Karpas-422 (cell line): ENCODE measurements at regions not wholly inside any gene's neighbourhood (a gene's known extent, or its start where the extent isn't known, plus 50 kb on each side); places are given as distances from the start of the nearest gene placed in this dataset.
"Not testable (repeated sequence)": the region's sequence is repeated elsewhere in the genome, so short reads cannot be mapped to it uniquely, and the experiment has no call there.

ENCODE experiments used
- DNase-seq: peaks from one replicate; pipeline ENCODE4 v3.0.0-alpha.2; 2015
- H2AFZ ChIP-seq: fragments of 200-600 bp; sonication (generic); 2 replicates; pipeline ENCODE4 v1.6.1; 2014; ENCODE audit warnings: antibody characterized with exemption, low read length, mixed read lengths
- H3K27ac ChIP-seq: fragments of 200-600 bp; sonication (generic); 2 replicates; pipeline ENCODE4 v1.5.1; 2014; ENCODE audit warnings: mild to moderate bottlenecking, low read length, moderate library complexity
- H3K27me3 ChIP-seq: fragments of 200-600 bp; sonication (generic); 2 replicates; pipeline ENCODE4 v1.6.1; 2014; ENCODE audit warnings: low read length, mixed read lengths
- H3K36me3 ChIP-seq: fragments of 200-600 bp; sonication (generic); 2 replicates; pipeline ENCODE4 v1.6.1; 2014; ENCODE audit warnings: low read length, mixed read lengths; ENCODE audit not compliant: insufficient read depth
- H3K4me1 ChIP-seq: fragments of 200-600 bp; sonication (generic); 2 replicates; pipeline ENCODE4 v1.6.1; 2014; ENCODE audit warnings: mild to moderate bottlenecking, low read length, mixed read lengths
- H3K4me2 ChIP-seq: fragments of 200-600 bp; sonication (generic); 2 replicates; pipeline ENCODE4 v1.6.1; 2014; ENCODE audit warnings: low read length, low read depth, mild to moderate bottlenecking; ENCODE audit not compliant: poor library complexity, severe bottlenecking
- H3K4me3 ChIP-seq: fragments of 200-600 bp; sonication (generic); 2 replicates; pipeline ENCODE4 v1.5.1; 2014; ENCODE audit warnings: mild to moderate bottlenecking, antibody characterized with exemption, low read length, mixed read lengths
- H3K79me2 ChIP-seq: fragments of 200-600 bp; sonication (generic); 2 replicates; pipeline ENCODE4 v1.6.1; 2014; ENCODE audit warnings: mild to moderate bottlenecking, low read length, mixed read lengths
- H3K9ac ChIP-seq: fragments of 200-600 bp; sonication (generic); 2 replicates; pipeline ENCODE4 v1.6.0; 2014; ENCODE audit warnings: low read length
- H3K9me2 ChIP-seq: fragments of 200-600 bp; sonication (generic), shearing (Covaris generic); replicated peaks from 2 replicates; pipeline ENCODE4 v1.6.0; 2014; ENCODE audit warnings: mild to moderate bottlenecking, low read length, moderate library complexity; ENCODE audit not compliant: insufficient read depth
- H3K9me3 ChIP-seq: fragments of 300-700, 200-600 bp; sonication (generic); 2 replicates; pipeline ENCODE4 v1.6.1; 2014; ENCODE audit warnings: low read length, mixed read lengths
- H4K20me1 ChIP-seq: fragments of 200-600 bp; sonication (generic); 2 replicates; pipeline ENCODE4 v1.6.1; 2014; ENCODE audit warnings: mild to moderate bottlenecking, antibody characterized with exemption, low read length, low read depth; ENCODE audit not compliant: insufficient read depth

DNA sequence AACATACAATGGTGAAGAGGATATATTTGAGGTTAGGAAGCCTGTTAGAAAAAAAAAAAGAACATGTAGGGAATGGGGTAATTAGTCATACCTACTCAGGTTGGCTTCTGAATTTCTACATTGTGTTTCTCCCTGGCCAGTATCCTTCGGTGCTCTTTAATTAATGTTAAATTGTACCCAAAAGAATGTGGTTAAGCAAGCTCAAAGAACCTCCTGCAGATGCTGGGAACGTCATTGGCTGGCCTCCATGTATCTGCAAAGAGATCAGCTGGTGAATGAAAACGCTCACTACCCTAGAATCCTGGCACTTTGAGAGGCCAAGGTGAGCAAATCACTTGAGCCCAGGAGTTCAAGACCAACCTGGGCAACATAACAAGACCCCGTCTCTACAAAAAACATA lies 942.3 kb upstream of the PRKX start:
- Histone ChIP-seq H3K4me3 (no peak overlapping the region), H3K4me2 (no peak overlapping the region)

DNA sequence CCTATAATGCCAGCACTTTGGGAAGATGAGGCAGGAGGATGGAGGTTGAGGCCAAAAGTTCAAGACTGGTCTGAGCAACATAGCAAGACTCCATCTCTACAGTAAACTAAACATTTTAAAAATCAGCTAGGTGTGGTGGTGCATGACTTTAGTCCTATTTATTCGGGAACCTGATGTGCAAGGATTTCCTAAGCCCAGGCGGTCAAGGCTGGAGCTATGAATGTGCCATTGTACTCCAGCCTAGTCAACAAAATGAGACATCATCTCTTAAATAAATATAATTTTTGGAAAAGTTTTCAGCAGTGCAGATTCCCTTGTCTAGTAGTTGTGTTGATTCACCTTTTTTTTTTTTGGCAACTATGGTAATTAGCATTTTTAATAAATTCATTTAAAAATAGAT lies 928.7 kb upstream of the PRKX start:
- no peaks in the 10 kb centered on the region for H3K79me2 ChIP-seq
- no peaks in the 10 kb centered on the region for H3K36me3 ChIP-seq
- no peak overlapping the region for H3K27ac ChIP-seq
- H3K9me3 ChIP-seq: no peaks in the 10 kb centered on the region
- no peak for DNase-seq
- H3K4me3 ChIP-seq: no peak overlapping the region
- no peaks in the 10 kb centered on the region for H3K27me3 ChIP-seq
- H3K9me2 ChIP-seq: no peaks in the 10 kb centered on the region
- H4K20me1 ChIP-seq: no peaks in the 10 kb centered on the region
- no peak overlapping the region for H2AFZ ChIP-seq
- H3K4me1 ChIP-seq: no peaks in the 10 kb centered on the region
- no peak overlapping the region for H3K4me2 ChIP-seq
- H3K9ac ChIP-seq: no peak overlapping the region

More for the DNA sequence above, 942.3 kb upstream of the PRKX start:
- Histone ChIP-seq H3K9me3 (no peaks in the 10 kb centered on the region), H2AFZ (no peak overlapping the region), H3K9ac (no peak overlapping the region), H3K27ac (no peak overlapping the region), H3K36me3 (no peaks in the 10 kb centered on the region), H3K4me1 (no peaks in the 10 kb centered on the region), H3K79me2 (no peaks in the 10 kb centered on the region), H3K9me2 (no peaks in the 10 kb centered on the region), H3K27me3 (no peaks in the 10 kb centered on the region), H4K20me1 (no peaks in the 10 kb centered on the region)
- no peak for DNase-seq

DNA sequence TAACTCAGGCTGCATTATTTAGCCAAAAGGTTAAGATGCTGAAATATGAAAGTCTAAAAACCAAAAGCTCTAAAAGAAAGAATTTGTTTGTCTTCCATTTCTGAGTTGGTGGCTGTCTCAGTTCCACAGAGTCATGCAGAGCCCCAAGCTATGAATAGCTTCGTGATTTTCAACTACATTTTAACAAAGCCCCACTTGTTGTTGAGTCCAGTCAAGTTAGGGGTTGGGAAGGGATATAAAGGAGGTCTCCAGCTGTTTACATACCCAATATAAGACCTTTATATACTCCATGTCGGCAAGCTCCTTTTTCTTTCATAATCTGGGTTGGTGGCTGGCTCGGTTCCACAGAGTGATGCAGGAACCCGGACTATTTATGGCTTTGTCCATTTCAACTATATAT lies 924.6 kb upstream of the PRKX start:
- no peak for DNase-seq
- no peak overlapping the region for H3K4me3 ChIP-seq
- H3K36me3 ChIP-seq: no peaks in the 10 kb centered on the region
- no peaks in the 10 kb centered on the region for H3K9me2 ChIP-seq
- H3K9me3 ChIP-seq: no peaks in the 10 kb centered on the region
- no peak overlapping the region for H3K4me2 ChIP-seq
- no peaks in the 10 kb centered on the region for H4K20me1 ChIP-seq
- H3K9ac ChIP-seq: no peak overlapping the region
- no peaks in the 10 kb centered on the region for H3K27me3 ChIP-seq
- H3K79me2 ChIP-seq: no peaks in the 10 kb centered on the region
- H3K27ac ChIP-seq: no peak overlapping the region
- no peaks in the 10 kb centered on the region for H3K4me1 ChIP-seq
- no peak overlapping the region for H2AFZ ChIP-seq

DNA sequence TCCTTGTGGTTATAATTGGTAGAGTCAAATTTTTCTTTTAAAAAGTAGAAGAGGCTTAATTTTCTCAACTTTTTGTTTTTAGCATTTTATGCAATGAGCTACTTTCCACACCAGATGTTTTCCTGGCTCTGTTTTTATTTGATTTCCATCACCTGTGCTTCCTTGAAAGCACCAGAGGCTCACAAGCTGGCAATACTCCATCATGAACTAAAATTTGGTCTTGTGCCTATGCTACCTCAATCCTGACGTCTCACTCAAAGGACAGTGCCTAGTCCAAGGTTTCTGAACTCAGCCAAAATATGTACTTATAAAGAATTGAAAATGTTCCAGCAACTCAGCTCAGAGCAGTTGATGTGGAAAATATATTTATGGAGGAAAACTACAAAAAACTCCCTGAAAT lies 914.0 kb upstream of the PRKX start:
- Histone ChIP-seq H3K27ac (no peak overlapping the region), H3K9me2 (no peaks in the 10 kb centered on the region), H4K20me1 (no peaks in the 10 kb centered on the region), H3K36me3 (no peaks in the 10 kb centered on the region), H3K4me1 (no peaks in the 10 kb centered on the region), H3K9ac (no peak overlapping the region), H3K9me3 (no peaks in the 10 kb centered on the region), H3K4me3 (no peak overlapping the region), H2AFZ (no peak overlapping the region), H3K4me2 (no peak overlapping the region), H3K27me3 (no peaks in the 10 kb centered on the region), H3K79me2 (no peaks in the 10 kb centered on the region)
- no peak for DNase-seq

DNA sequence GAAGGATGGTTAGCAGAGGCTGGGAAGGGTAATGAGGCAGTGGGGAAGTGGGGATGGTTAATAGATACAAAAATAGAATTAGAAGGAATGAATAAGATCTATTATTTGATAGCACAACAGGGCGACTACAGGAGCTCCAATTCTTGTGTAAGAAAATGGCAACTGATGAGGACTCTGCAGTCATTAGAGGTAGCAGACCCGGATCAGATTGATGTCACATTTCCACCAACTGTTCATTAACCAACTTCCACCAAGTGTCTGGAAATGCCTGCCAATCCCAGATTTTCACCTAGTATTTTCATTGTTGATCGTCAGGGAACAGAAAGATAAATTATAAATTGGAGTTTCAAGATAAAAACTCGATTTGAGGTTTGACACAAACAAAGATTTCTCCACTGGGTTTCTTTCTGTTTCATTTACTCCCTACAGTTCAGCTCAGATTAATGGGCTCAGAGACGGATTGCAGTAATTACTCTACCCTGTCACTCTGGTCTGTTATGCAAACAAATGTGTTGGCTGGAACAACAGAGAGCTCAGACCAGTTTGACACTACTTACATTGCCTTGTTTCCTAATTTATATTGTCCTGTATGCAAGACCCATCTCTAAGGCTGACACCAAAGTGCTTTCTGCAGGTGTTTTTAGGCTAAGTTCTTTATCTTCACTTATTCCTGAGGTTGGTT lies 909.2 kb upstream of the PRKX start:
- no peak for DNase-seq
- Histone ChIP-seq H3K9me3 (no peaks in the 10 kb centered on the region), H3K9ac (no peak overlapping the region), H3K27ac (no peak overlapping the region), H3K9me2 (no peaks in the 10 kb centered on the region), H3K4me1 (no peaks in the 10 kb centered on the region), H3K4me3 (no peak overlapping the region), H2AFZ (no peak overlapping the region), H3K36me3 (no peaks in the 10 kb centered on the region), H3K4me2 (no peak overlapping the region), H3K79me2 (no peaks in the 10 kb centered on the region), H4K20me1 (no peaks in the 10 kb centered on the region), H3K27me3 (no peaks in the 10 kb centered on the region)

DNA sequence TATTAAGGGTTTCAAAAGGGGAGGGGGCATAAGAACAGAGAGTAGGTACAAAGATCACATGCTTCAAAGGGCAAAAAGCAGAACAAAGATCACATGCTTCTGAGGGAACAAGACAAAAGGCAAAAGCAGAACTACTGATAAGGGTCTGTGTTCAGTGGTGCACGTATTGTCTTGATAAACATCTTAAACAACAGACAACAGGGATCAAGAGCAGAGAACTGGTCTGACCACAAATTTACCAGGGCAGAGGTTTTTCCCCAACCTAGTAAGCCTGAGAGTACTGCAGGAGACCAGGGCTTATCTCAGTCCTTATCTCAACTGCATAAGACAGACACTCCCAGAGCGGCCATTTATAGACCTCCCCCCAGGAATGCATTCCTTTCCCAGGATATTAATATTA lies 900.2 kb upstream of the PRKX start:
- H3K9me2 ChIP-seq, H3K36me3 ChIP-seq, H3K27ac ChIP-seq, H3K4me2 ChIP-seq, H3K79me2 ChIP-seq, H3K4me1 ChIP-seq, DNase-seq, H3K4me3 ChIP-seq, H4K20me1 ChIP-seq, H3K27me3 ChIP-seq, H3K9ac ChIP-seq, H2AFZ ChIP-seq, H3K9me3 ChIP-seq: not testable (repeated sequence)

DNA sequence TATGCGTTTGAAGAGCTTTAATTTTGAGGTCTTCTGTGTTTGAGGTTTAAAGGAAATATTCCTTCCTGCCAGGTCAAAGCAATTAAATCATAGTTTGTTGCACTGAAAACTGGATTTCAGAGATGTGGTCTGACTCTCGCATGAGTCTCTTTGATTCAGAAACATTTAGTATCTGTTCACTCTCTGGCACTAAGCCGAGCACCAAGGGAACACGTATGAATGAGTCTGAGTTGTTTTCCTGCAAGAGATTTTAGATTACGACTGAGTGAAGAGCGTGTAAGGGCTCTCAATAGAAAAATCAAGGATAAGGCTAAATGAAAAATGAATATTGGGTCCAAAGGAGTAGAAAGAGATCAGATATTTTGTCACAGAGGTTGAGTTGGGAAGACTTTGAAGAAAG lies 875.4 kb upstream of the PRKX start:
- no peak overlapping the region for H3K4me3 ChIP-seq
- H3K4me2 ChIP-seq: no peak overlapping the region
- DNase-seq: no peak
- H4K20me1 ChIP-seq: no peaks in the 10 kb centered on the region
- no peak overlapping the region for H3K27ac ChIP-seq
- H3K27me3 ChIP-seq: no peaks in the 10 kb centered on the region
- H2AFZ ChIP-seq: no peak overlapping the region
- no peaks in the 10 kb centered on the region for H3K4me1 ChIP-seq
- H3K79me2 ChIP-seq: no peaks in the 10 kb centered on the region
- H3K9ac ChIP-seq: no peak overlapping the region
- no peaks in the 10 kb centered on the region for H3K9me3 ChIP-seq
- no peaks in the 10 kb centered on the region for H3K9me2 ChIP-seq
- H3K36me3 ChIP-seq: no peaks in the 10 kb centered on the region

DNA sequence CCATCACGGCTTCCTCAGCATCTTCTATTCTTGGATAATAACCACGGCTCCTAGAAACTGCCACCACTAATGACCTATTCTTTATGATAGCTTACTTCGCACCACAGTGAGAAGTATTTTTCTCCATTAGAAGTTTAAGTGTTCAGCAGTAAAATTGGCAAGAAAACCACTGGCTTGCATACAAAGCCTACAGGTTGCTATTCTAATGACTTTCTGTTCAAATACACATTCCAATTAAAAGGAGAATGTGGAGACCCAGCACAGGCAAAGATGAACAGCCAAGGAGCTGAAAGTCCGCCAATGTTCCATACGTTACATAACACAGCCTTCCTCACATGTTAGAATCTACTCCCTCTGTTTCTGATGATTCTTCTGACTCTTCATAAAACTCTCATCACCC lies 875.0 kb upstream of the PRKX start:
- Histone ChIP-seq H2AFZ (no peak overlapping the region), H3K79me2 (no peaks in the 10 kb centered on the region), H3K27ac (no peak overlapping the region), H3K4me3 (no peak overlapping the region), H4K20me1 (no peaks in the 10 kb centered on the region), H3K9me2 (no peaks in the 10 kb centered on the region), H3K36me3 (no peaks in the 10 kb centered on the region), H3K27me3 (no peaks in the 10 kb centered on the region), H3K4me2 (no peak overlapping the region), H3K4me1 (no peaks in the 10 kb centered on the region), H3K9me3 (no peaks in the 10 kb centered on the region), H3K9ac (no peak overlapping the region)
- DNase-seq: no peak

DNA sequence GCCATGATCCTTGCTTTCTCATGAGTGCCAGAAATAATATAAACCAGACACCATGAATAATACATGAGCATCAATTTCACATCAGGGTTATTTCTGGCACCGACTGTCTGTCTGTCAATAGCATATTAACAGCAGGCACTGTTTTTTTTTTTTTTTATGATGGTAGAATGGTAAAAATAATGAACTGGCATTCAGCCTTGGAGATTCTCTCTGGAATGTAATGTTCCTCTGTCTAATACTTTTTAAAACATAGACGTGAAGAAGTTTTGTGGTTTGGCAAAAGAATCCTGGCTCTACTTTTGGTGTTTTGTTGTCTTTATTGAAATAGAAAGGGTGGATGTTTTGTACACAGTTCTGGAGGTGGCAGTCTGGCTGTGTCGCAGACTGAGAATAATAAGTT lies 874.6 kb upstream of the PRKX start:
- Histone ChIP-seq H3K27ac (no peak overlapping the region), H2AFZ (no peak overlapping the region), H3K9ac (no peak overlapping the region), H3K27me3 (no peaks in the 10 kb centered on the region), H3K36me3 (no peaks in the 10 kb centered on the region), H3K9me3 (no peaks in the 10 kb centered on the region), H3K79me2 (no peaks in the 10 kb centered on the region), H3K4me2 (no peak overlapping the region), H3K9me2 (no peaks in the 10 kb centered on the region), H4K20me1 (no peaks in the 10 kb centered on the region), H3K4me3 (no peak overlapping the region), H3K4me1 (no peaks in the 10 kb centered on the region)
- DNase-seq: no peak
